ENCODE measurements at regions not wholly inside any gene's neighbourhood (a gene's known extent, or its start where the extent isn't known, plus 50 kb on each side); places are given as distances from the start of the nearest gene placed in this dataset.

DNA sequence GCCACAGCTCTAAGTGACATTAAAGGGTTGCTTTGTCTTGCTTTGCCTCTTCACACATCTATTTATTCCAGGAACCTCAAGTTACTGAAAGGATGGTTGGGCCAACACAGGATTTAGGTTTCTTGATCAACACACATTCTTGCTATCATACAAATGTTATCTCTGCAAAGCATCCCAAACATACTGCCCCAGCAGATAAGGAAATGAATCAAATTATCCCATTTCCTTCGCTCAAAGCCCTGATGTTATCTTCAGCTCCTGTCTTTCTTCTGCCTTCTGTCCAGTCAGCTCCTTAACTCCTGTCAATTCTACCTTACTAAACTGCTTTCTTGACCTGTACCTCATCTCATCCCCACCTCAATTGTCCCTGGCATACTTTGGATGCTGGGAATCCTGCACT, 355.9 kb upstream of the TENM4 start:
- H4K20me1 ChIP-seq (ENCODE audit: insufficient read depth, low read length), result no peaks in the 10 kb centered on the region
- H3K4me3 ChIP-seq (ENCODE audit: low read depth, low read length, poor library complexity, severe bottlenecking), result no peak overlapping the region
- H3F3A ChIP-seq (ENCODE audit: insufficient read depth, low read length), result no peaks in the 10 kb centered on the region
- TF ChIP-seq EZH2 (IDR thresholded peaks at IDR 0.05; ENCODE audit: borderline replicate concordance, low read length) (no peak), CTCF (IDR thresholded peaks at IDR 0.05; ENCODE audit: low read length) (no peak)
- no peak overlapping the region for H3K4me2 ChIP-seq (ENCODE audit: low read length)
- no peak overlapping the region for H2AFZ ChIP-seq (ENCODE audit: low read length)
- no peaks in the 10 kb centered on the region for H3K9me3 ChIP-seq (ENCODE audit: low read length)
- H3K9ac ChIP-seq (ENCODE audit: low read length), result no peak overlapping the region
- no peaks in the 10 kb centered on the region for H3K27me3 ChIP-seq (ENCODE audit: insufficient read depth, low read length)
- H3K4me1 ChIP-seq (ENCODE audit: insufficient read depth, low read length, severe bottlenecking), result no peaks in the 10 kb centered on the region
- H3K36me3 ChIP-seq (ENCODE audit: insufficient read depth, low read length), result no peaks in the 10 kb centered on the region
- no peaks in the 10 kb centered on the region for H3K79me2 ChIP-seq (ENCODE audit: insufficient read depth, low read length)
- no peaks in the 10 kb centered on the region for H3K9me2 ChIP-seq (ENCODE audit: low read depth, low read length)
- H3K27ac ChIP-seq (ENCODE audit: low read depth, low read length, poor library complexity, severe bottlenecking), result no peak overlapping the region

GRCh38 chr11:79794484-79795393, 353.9 kb upstream of the TENM4 start:
- H2AFZ ChIP-seq (ENCODE audit: low read length), result no peak overlapping the region
- H3K9me3 ChIP-seq (ENCODE audit: low read length), result no peaks in the 10 kb centered on the region
- TF ChIP-seq CTCF (IDR thresholded peaks at IDR 0.05; ENCODE audit: low read length) (no peak), EZH2 (IDR thresholded peaks at IDR 0.05; ENCODE audit: borderline replicate concordance, low read length) (no peak)
- H3K4me2 ChIP-seq (ENCODE audit: low read length), result no peak overlapping the region
- no peaks in the 10 kb centered on the region for H3K79me2 ChIP-seq (ENCODE audit: insufficient read depth, low read length)
- no peaks in the 10 kb centered on the region for H3F3A ChIP-seq (ENCODE audit: insufficient read depth, low read length)
- no peak overlapping the region for H3K4me3 ChIP-seq (ENCODE audit: low read depth, low read length, poor library complexity, severe bottlenecking)
- no peak overlapping the region for H3K9ac ChIP-seq (ENCODE audit: low read length)
- H3K4me1 ChIP-seq (ENCODE audit: insufficient read depth, low read length, severe bottlenecking), result no peaks in the 10 kb centered on the region
- no peaks in the 10 kb centered on the region for H3K27me3 ChIP-seq (ENCODE audit: insufficient read depth, low read length)
- H4K20me1 ChIP-seq (ENCODE audit: insufficient read depth, low read length), result no peaks in the 10 kb centered on the region
- H3K36me3 ChIP-seq (ENCODE audit: insufficient read depth, low read length), result no peaks in the 10 kb centered on the region
- H3K9me2 ChIP-seq (ENCODE audit: low read depth, low read length), result no peaks in the 10 kb centered on the region
- no peak overlapping the region for H3K27ac ChIP-seq (ENCODE audit: low read depth, low read length, poor library complexity, severe bottlenecking)

DNA sequence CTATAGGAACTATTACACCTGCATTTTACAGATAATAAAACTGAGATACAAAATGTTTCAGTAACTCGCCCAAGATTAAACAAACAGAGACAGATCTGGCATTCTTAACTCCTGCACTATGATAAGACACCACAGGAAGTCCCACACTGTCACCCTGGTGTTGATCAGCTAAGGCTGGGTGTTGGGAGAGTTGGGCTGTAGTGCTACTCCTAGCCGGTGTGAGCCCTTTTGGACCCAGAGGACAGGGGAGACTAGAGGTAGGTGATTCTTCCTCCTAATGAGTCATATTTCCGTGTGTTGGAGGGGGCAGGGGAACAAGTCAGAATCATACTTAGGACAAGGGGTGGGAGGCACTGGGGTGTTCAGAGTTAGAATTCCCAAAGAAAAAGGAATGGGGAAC, 353.2 kb upstream of the TENM4 start:
- Histone ChIP-seq H3K36me3 (ENCODE audit: insufficient read depth, low read length) (no peaks in the 10 kb centered on the region), H3K4me2 (ENCODE audit: low read length) (no peak overlapping the region), H3K27me3 (ENCODE audit: insufficient read depth, low read length) (no peaks in the 10 kb centered on the region), H3F3A (ENCODE audit: insufficient read depth, low read length) (no peaks in the 10 kb centered on the region), H3K79me2 (ENCODE audit: insufficient read depth, low read length) (no peaks in the 10 kb centered on the region), H3K27ac (ENCODE audit: low read depth, low read length, poor library complexity, severe bottlenecking) (no peak overlapping the region), H3K9me3 (ENCODE audit: low read length) (no peaks in the 10 kb centered on the region), H3K4me3 (ENCODE audit: low read depth, low read length, poor library complexity, severe bottlenecking) (no peak overlapping the region), H3K4me1 (ENCODE audit: insufficient read depth, low read length, severe bottlenecking) (no peaks in the 10 kb centered on the region), H2AFZ (ENCODE audit: low read length) (no peak overlapping the region), H4K20me1 (ENCODE audit: insufficient read depth, low read length) (no peaks in the 10 kb centered on the region), H3K9me2 (ENCODE audit: low read depth, low read length) (no peaks in the 10 kb centered on the region), H3K9ac (ENCODE audit: low read length) (no peak overlapping the region)
- TF ChIP-seq EZH2 (IDR thresholded peaks at IDR 0.05; ENCODE audit: borderline replicate concordance, low read length) (no peak), CTCF (IDR thresholded peaks at IDR 0.05; ENCODE audit: low read length) (no peak)

All from OCI-LY1 (cell line).